AG04450 (cell line): ENCODE measurements at regions not wholly inside any gene's neighbourhood (a gene's known extent, or its start where the extent isn't known, plus 50 kb on each side); places are given as distances from the start of the nearest gene placed in this dataset.

Experiments
- CTCF ChIA-PET: fragments of 300-600, 350-600 bp; formaldehyde crosslinking; extraction: SDS; loops from one replicate; lab custom pipeline; 2022; ENCODE audit warnings: antibody characterized with exemption, inconsistent platforms; lab: Charles Lee
- POLR2A ChIA-PET: fragments of 350-600 bp; formaldehyde crosslinking; extraction: SDS; loops from one replicate; lab custom pipeline; 2021; ENCODE audit warnings: antibody characterized with exemption, inconsistent platforms; lab: Yijun Ruan, JAX
- DNase-seq: peaks from one replicate; pipeline ENCODE4 v3.0.0-alpha.2; 2011; ENCODE audit warnings: low read depth, low spot score
- H3K27ac ChIP-seq: one replicate; pipeline ENCODE4 v1.5.1; 2012; ENCODE audit warnings: low read depth, low read length, control low read depth
- H3K27me3 ChIP-seq: one replicate; pipeline ENCODE4 v1.6.0; 2012; ENCODE audit warnings: low read length; ENCODE audit not compliant: control insufficient read depth, insufficient read depth
- H3K4me3 ChIP-seq: 2 replicates; pipeline ENCODE4 v1.5.1; 2011; ENCODE audit warnings: mild to moderate bottlenecking, low read depth, low read length, control low read depth
- H3K9me3 ChIP-seq: 2 replicates; pipeline ENCODE4 v1.5.1; 2012; ENCODE audit warnings: low read length; ENCODE audit not compliant: control insufficient read depth, insufficient read depth
- CTCF ChIP-seq: IDR thresholded peaks from 2 replicates; pipeline ENCODE4 v1.5.1; 2011; ENCODE audit warnings: low read depth, low read length, control low read depth, inconsistent platforms

DNA sequence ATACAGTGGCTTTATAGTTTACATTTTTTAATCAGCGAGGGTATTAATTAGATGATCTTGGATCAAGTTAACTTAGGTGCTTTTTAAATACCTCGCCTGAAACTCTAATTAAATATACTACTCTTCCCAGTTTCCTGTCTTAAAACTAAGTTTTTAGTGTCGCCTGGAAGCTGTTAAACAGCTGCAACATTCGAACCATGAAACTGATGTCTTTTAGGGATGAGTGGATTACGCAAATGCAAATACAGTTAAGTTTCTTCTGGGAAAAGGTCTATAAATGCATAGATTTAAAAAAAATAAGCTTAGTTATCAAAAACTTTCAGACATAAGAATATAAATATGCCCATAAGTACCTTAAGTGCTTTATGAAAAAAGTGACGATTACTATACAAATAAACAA lies 228.3 kb downstream of the PTPRC start:
- Histone ChIP-seq H3K27ac (no peak overlapping the region), H3K9me3 (no peaks in the 10 kb centered on the region), H3K4me3 (no peak overlapping the region), H3K27me3 (no peaks in the 10 kb centered on the region)
- ChIA-PET CTCF (no interaction called here), POLR2A (no interaction called here)
- no peak for TF ChIP-seq CTCF
- no peak for DNase-seq

GRCh38 chr1:198873696-198874230 lies 234.9 kb downstream of the PTPRC start:
- Histone ChIP-seq H3K27me3 (no peaks in the 10 kb centered on the region), H3K4me3 (no peak overlapping the region), H3K9me3 (no peaks in the 10 kb centered on the region), H3K27ac (no peak overlapping the region)
- no peak for DNase-seq
- TF ChIP-seq CTCF, result no peak
- CTCF ChIA-PET, result no interaction called here
- POLR2A ChIA-PET, result no interaction called here

- no peak for TF ChIP-seq CTCF
- DNase-seq, result no peak
- POLR2A ChIA-PET, result no interaction called here
- no peaks in the 10 kb centered on the region for H3K9me3 ChIP-seq
- H3K4me3 ChIP-seq, result no peak overlapping the region
- no peak overlapping the region for H3K27ac ChIP-seq
- CTCF ChIA-PET, result no interaction called here
- H3K27me3 ChIP-seq, result no peaks in the 10 kb centered on the region
Measured at GRCh38 chr1:198876371-198876871, 237.6 kb downstream of the PTPRC start.

GRCh38 chr1:198878566-198878965 lies 239.7 kb downstream of the PTPRC start:
- ChIA-PET CTCF (no interaction called here), POLR2A (no interaction called here)
- Histone ChIP-seq H3K27ac (no peak overlapping the region), H3K4me3 (no peak overlapping the region), H3K9me3 (no peaks in the 10 kb centered on the region), H3K27me3 (no peaks in the 10 kb centered on the region)
- no peak for DNase-seq
- TF ChIP-seq CTCF, result no peak

DNA sequence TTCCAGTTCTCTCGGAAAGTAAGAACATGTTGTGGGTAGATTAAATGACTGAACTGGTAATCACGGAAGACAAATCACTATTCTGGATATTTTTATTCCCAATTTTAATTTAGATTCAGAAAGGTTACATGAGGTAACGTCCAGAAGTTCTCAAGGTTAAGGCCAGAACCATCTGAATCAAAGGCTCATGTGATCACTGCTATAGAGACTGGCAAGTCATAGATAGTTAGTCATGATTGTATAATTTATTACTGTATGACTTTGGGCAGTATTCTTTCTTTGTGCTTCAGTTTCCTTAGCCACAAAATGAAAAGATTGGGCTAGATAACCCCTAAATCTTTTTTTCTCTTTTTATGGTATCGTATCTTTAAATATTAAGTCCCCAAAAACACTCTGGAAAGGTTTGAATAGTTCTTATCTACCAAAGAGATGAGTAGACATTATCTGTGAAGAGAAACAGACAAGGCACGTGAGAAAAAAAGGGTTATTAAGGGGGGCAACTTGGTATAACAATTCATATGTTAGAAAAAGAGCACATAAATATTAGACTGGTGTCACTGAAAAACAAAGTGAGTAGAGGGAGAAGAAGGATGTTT lies 241.0 kb downstream of the PTPRC start:
- DNase-seq, result no peak
- no peaks in the 10 kb centered on the region for H3K9me3 ChIP-seq
- TF ChIP-seq CTCF, result no peak
- no peak overlapping the region for H3K27ac ChIP-seq
- ChIA-PET POLR2A (no interaction called here), CTCF (no interaction called here)
- H3K4me3 ChIP-seq, result no peak overlapping the region
- no peaks in the 10 kb centered on the region for H3K27me3 ChIP-seq
